Smooth muscle cell (in vitro differentiated cells): ENCODE measurements at regions not wholly inside any gene's neighbourhood (a gene's known extent, or its start where the extent isn't known, plus 50 kb on each side); places are given as distances from the start of the nearest gene placed in this dataset.

Experiments
- DNase-seq: peaks from one replicate; lab custom pipeline; 2025; ENCODE audit not compliant: unreplicated experiment; lab: John Stamatoyannopoulos, UW
- H2AFZ ChIP-seq: fragments of 200-600 bp; sonication (generic); 2 replicates; pipeline ENCODE4 v1.6.0; 2016; ENCODE audit warnings: antibody characterized with exemption, low read depth, mild to moderate bottlenecking
- H3F3A ChIP-seq: fragments of 200-600 bp; sonication (generic); 2 replicates; pipeline ENCODE4 v1.6.0; 2017; ENCODE audit warnings: antibody characterized with exemption, low read depth
- H3K27ac ChIP-seq: fragments of 200-600 bp; sonication (generic); 2 replicates; pipeline ENCODE4 v1.5.1; 2016; ENCODE audit warnings: low read depth, mild to moderate bottlenecking
- H3K27me3 ChIP-seq: fragments of 200-600 bp; sonication (generic); 2 replicates; pipeline ENCODE4 v1.6.1; 2016; ENCODE audit warnings: low read depth, mild to moderate bottlenecking
- H3K36me3 ChIP-seq: fragments of 200-600 bp; sonication (generic); 2 replicates; pipeline ENCODE4 v1.5.1; 2016; ENCODE audit warnings: low read depth
- H3K4me1 ChIP-seq: fragments of 200-600 bp; sonication (generic); 2 replicates; pipeline ENCODE4 v1.5.1; 2016; ENCODE audit warnings: low read depth
- H3K4me2 ChIP-seq: fragments of 200-600 bp; sonication (generic); 2 replicates; pipeline ENCODE4 v1.6.0; 2016; ENCODE audit warnings: mild to moderate bottlenecking
- H3K4me3 ChIP-seq: fragments of 200-600 bp; sonication (generic); 2 replicates; pipeline ENCODE4 v1.5.1; 2016; ENCODE audit warnings: mild to moderate bottlenecking
- H3K79me2 ChIP-seq: fragments of 200-600 bp; sonication (generic); 2 replicates; pipeline ENCODE4 v1.6.0; 2016; ENCODE audit warnings: low read depth, mild to moderate bottlenecking
- H3K9ac ChIP-seq: fragments of 200-600 bp; sonication (generic); 2 replicates; pipeline ENCODE4 v1.6.0; 2016; ENCODE audit warnings: low read depth
- H3K9me3 ChIP-seq: fragments of 200-600 bp; sonication (generic); replicated peaks from 2 replicates; pipeline ENCODE4 v1.5.1; 2016; ENCODE audit warnings: low read depth
- H4K20me1 ChIP-seq: fragments of 200-600 bp; sonication (generic); 2 replicates; pipeline ENCODE4 v1.6.0; 2016; ENCODE audit warnings: low read depth
- WGBS: methylation state at CpG from one replicate; pipeline ENCODE4 v1.1.7; 2016; ENCODE audit warnings: low lambda C conversion rate; 5-methylcytosine and 5-hydroxymethylcytosine counted together
- TF ChIP-seq, protein P1 (sequence below): fragments of 200-600 bp; sonication (generic); IDR thresholded peaks from 2 replicates; pipeline ENCODE4 v1.5.1; 2017; ENCODE audit warnings: borderline replicate concordance, mild to moderate bottlenecking, antibody characterized with exemption; ENCODE audit not compliant: insufficient read depth, poor library complexity, severe bottlenecking

DNA sequence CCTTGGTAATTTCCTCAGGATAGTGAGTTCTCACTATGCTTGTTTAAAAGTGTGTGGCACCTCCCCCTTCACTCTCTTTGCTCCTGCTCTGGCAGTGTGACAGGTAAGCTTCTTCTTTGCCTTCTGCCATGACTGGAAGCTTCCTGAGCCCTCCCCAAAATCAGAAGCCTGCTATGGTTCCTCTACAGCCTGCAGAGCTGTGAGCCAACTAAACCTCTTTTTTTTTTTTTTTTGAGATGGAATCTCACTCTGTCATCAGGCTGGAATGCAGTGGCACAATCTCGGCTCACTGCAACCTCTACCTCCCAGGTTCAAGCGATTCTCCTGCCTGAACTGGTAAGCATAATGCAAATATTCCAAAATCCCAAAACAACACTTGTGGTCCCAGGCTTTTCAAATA lies 80.0 kb downstream of the SOWAHC start:
- no peaks in the 10 kb centered on the region for H3K36me3 ChIP-seq
- H3K27ac ChIP-seq = no peak overlapping the region
- no peaks in the 10 kb centered on the region for H3F3A ChIP-seq
- no peak overlapping the region for H2AFZ ChIP-seq
- no peaks in the 10 kb centered on the region for H3K79me2 ChIP-seq
- TF ChIP-seq, protein P1, sequence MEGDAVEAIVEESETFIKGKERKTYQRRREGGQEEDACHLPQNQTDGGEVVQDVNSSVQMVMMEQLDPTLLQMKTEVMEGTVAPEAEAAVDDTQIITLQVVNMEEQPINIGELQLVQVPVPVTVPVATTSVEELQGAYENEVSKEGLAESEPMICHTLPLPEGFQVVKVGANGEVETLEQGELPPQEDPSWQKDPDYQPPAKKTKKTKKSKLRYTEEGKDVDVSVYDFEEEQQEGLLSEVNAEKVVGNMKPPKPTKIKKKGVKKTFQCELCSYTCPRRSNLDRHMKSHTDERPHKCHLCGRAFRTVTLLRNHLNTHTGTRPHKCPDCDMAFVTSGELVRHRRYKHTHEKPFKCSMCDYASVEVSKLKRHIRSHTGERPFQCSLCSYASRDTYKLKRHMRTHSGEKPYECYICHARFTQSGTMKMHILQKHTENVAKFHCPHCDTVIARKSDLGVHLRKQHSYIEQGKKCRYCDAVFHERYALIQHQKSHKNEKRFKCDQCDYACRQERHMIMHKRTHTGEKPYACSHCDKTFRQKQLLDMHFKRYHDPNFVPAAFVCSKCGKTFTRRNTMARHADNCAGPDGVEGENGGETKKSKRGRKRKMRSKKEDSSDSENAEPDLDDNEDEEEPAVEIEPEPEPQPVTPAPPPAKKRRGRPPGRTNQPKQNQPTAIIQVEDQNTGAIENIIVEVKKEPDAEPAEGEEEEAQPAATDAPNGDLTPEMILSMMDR = no peak
- no peaks in the 10 kb centered on the region for H3K27me3 ChIP-seq
- 3% methylated on average over 2 of the region's 2 CpGs for WGBS
- no peak overlapping the region for H3K4me2 ChIP-seq
- peaks cover 5% of the 10 kb centered on the region for H3K4me1 ChIP-seq
- no peak overlapping the region for H3K9ac ChIP-seq
- H3K9me3 ChIP-seq = no peaks in the 10 kb centered on the region
- no peaks in the 10 kb centered on the region for H4K20me1 ChIP-seq
- H3K4me3 ChIP-seq = no peak overlapping the region
- no peak for DNase-seq

DNA sequence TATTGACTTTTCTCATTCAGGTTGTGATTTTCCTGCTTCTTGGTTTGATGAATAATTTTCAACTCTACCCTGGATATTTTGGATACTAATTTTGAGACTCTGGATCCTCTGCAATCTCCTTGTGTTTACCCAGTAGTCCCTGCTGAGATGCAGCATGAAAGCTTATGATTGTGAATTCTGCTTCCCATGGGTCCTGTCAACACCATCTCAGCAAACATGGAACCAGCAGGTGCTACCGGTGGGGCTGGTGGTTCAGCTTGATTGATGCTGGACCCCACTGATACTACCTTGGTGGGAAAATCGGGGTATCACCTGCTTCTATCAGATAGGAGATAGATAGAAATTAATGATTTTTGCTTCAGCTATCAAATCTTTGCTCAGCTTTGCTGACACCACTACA lies 81.1 kb downstream of the SOWAHC start:
- WGBS = 94% methylated on average over 2 of the region's 2 CpGs
- Histone ChIP-seq H3K4me2 (no peak overlapping the region), H4K20me1 (no peaks in the 10 kb centered on the region), H3K27me3 (no peaks in the 10 kb centered on the region), H3K79me2 (no peaks in the 10 kb centered on the region), H2AFZ (no peak overlapping the region), H3K4me1 (peaks cover 16% of the 10 kb centered on the region), H3K36me3 (no peaks in the 10 kb centered on the region), H3F3A (peaks cover 3% of the 10 kb centered on the region), H3K9ac (no peak overlapping the region), H3K27ac (no peak overlapping the region), H3K9me3 (no peaks in the 10 kb centered on the region), H3K4me3 (no peak overlapping the region)
- TF ChIP-seq, protein P1 = no peak
- no peak for DNase-seq

DNA sequence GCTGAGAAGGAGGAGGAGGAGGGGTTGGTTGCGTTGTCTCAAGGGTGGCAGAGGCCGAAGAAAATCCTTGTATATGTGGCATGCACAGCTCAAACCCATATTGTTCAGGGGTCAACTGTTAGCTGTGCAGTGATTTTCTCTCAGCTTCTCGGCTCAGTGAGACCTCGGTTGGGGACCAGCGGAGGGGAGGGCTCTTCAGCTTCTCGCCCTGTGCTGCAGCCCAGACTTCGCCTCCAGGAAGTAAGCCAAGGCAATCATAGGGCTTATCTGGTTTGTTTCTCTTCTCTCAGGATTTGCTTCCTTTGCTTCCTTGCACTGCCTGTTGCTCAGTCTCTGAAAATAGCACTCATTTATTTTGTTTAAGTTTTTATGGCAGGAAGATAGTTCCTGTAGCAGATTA lies 85.5 kb downstream of the SOWAHC start:
- H3K4me3 ChIP-seq = peak overlapping the region; percentile 18
- TF ChIP-seq, protein P1 = no peak
- DNase-seq = no peak

DNA sequence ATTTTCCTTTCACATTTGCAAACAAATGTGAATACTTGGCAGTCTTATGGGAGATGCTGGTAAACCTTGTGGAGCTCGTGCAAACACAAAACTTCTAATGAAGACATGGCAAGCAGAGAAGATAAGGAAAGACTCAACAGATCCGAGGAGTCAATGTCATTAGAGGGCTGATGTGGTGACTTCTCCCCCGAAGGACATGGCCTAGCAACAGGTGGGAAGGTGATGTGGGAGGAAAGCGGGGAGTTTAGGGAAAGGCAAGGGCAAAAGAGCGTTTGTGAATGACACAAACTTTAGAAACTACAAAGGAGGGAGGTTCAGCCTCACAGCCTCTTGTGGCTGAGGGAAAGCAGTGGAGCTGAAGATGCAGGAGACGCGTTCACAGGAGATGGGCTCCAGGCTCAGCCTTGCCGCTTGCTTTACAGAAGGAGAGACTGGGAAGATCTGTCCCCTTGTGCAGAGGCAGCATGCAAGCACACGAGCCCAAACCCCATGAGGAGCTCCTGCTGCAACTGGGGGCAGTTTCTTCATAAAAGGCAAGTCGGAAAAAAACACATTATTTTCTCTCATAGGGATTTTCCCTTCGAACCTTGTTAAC lies 86.6 kb downstream of the SOWAHC start:
- Histone ChIP-seq H3K27ac (peak overlapping the region; percentile 91), H3K4me2 (no peak overlapping the region), H3K9me3 (no peaks in the 10 kb centered on the region), H4K20me1 (no peaks in the 10 kb centered on the region), H3K36me3 (no peaks in the 10 kb centered on the region), H3K79me2 (no peaks in the 10 kb centered on the region), H3K27me3 (no peaks in the 10 kb centered on the region), H3K4me1 (peaks cover 27% of the 10 kb centered on the region), H3F3A (peaks cover 8% of the 10 kb centered on the region), H2AFZ (no peak overlapping the region), H3K4me3 (no peak overlapping the region), H3K9ac (no peak overlapping the region)
- TF ChIP-seq, protein P1 = no peak
- no peak for DNase-seq
- WGBS = 77% methylated on average over 11 of the region's 11 CpGs

More for the DNA sequence above, 85.5 kb downstream of the SOWAHC start:
- Histone ChIP-seq H3K4me2 (peak overlapping the region; percentile 71), H3K27me3 (no peaks in the 10 kb centered on the region), H3K9ac (no peak overlapping the region), H3K4me1 (peaks cover 27% of the 10 kb centered on the region), H3K79me2 (no peaks in the 10 kb centered on the region), H3F3A (peaks cover 8% of the 10 kb centered on the region), H4K20me1 (no peaks in the 10 kb centered on the region), H2AFZ (no peak overlapping the region), H3K36me3 (no peaks in the 10 kb centered on the region), H3K27ac (peak overlapping the region; percentile 91), H3K9me3 (no peaks in the 10 kb centered on the region)
- WGBS = 14% methylated on average over 7 of the region's 7 CpGs
